PC-9 (cell line): ENCODE measurements at regions not wholly inside any gene's neighbourhood (a gene's known extent, or its start where the extent isn't known, plus 50 kb on each side); places are given as distances from the start of the nearest gene placed in this dataset.

Source experiments
- BruUV-seq: library from RNA; stranded (reverse); fragments of 400-500 nt; replicated peaks from 2 replicates; lab custom pipeline; 2021; lab: Mats Ljungman, UMichigan
- CTCF ChIA-PET: fragments of 300-600 bp; sonication (Branson Sonifier 250); formaldehyde crosslinking; loops from one replicate; lab custom pipeline; 2022; ENCODE audit warnings: antibody characterized with exemption; lab: Charles Lee
- POLR2A ChIA-PET: fragments of 300-600 bp; sonication (Branson Sonifier 250); formaldehyde crosslinking; loops from one replicate; lab custom pipeline; 2022; ENCODE audit warnings: antibody characterized with exemption; ENCODE audit not compliant: unreplicated experiment; lab: Charles Lee
- DNase-seq, 2 experiments: peaks; one replicate each; pipeline versions ENCODE4 v3.0.0 to v3.0.0-alpha.2; 2015 to 2022; ENCODE audit warnings: mixed read lengths in 1 of 2
- H2AFZ ChIP-seq: fragments of 200-600 bp; sonication (generic); 2 replicates; pipeline ENCODE4 v1.8.1; 2017; ENCODE audit warnings: antibody characterized with exemption
- H3F3A ChIP-seq: fragments of 200-600 bp; sonication (generic); 2 replicates; pipeline ENCODE4 v1.8.1; 2017; ENCODE audit warnings: antibody characterized with exemption, mild to moderate bottlenecking, low read depth; ENCODE audit not compliant: insufficient read depth
- H3K27ac ChIP-seq: fragments of 200-600 bp; sonication (generic); 2 replicates; pipeline ENCODE4 v1.6.1; 2016; ENCODE audit warnings: mixed run types
- H3K27me3 ChIP-seq: fragments of 200-600 bp; sonication (generic); 2 replicates; pipeline ENCODE4 v1.6.1; 2016; ENCODE audit warnings: low read depth, mixed run types; ENCODE audit not compliant: insufficient read depth
- H3K36me3 ChIP-seq: fragments of 200-600 bp; sonication (generic); 2 replicates; pipeline ENCODE4 v1.6.1; 2016; ENCODE audit warnings: low read depth, mixed run types
- H3K4me1 ChIP-seq: fragments of 200-600 bp; sonication (generic); replicated peaks from 2 replicates; pipeline ENCODE4 v1.6.1; 2016; ENCODE audit warnings: mixed run types; ENCODE audit not compliant: insufficient read depth
- H3K4me2 ChIP-seq: fragments of 200-600 bp; sonication (generic); 2 replicates; pipeline ENCODE4 v1.6.1; 2017; ENCODE audit warnings: mixed run types
- H3K4me3 ChIP-seq: fragments of 200-600 bp; sonication (generic); 2 replicates; pipeline ENCODE4 v1.6.1; 2016; ENCODE audit warnings: mixed run types
- H3K79me2 ChIP-seq: fragments of 200-600 bp; sonication (generic); 2 replicates; pipeline ENCODE4 v1.6.1; 2017; ENCODE audit warnings: low read depth, mixed run types
- H3K9me2 ChIP-seq: fragments of 200-600 bp; sonication (generic); 2 replicates; pipeline ENCODE4 v1.8.1; 2017; ENCODE audit warnings: mild to moderate bottlenecking; ENCODE audit not compliant: insufficient read depth
- H3K9me3 ChIP-seq: fragments of 200-600 bp; sonication (generic); 2 replicates; pipeline ENCODE4 v1.8.1; 2016; ENCODE audit warnings: low read depth; ENCODE audit not compliant: insufficient read depth
- H4K20me1 ChIP-seq: fragments of 200-600 bp; sonication (generic); 2 replicates; pipeline ENCODE4 v1.8.1; 2017; ENCODE audit not compliant: insufficient read depth
- EZH2 ChIP-seq: fragments of 200-600 bp; sonication (generic); IDR thresholded peaks from 2 replicates; pipeline ENCODE4 v1.8.0; 2017; ENCODE audit warnings: antibody characterized with exemption, low read depth
- intact Hi-C: fragments of 100-400 bp; cut with micrococcal nuclease; formaldehyde crosslinking; loops from one replicate; pipeline ENCODE4 v1.10.0; 2022; ENCODE audit not compliant: unreplicated experiment
- TF ChIP-seq, protein P1 (sequence below): fragments of 200-600 bp; sonication (generic); conservative IDR thresholded peaks from 2 replicates; pipeline ENCODE4 v1.6.1; 2017; ENCODE audit warnings: mixed run types, antibody characterized with exemption, mild to moderate bottlenecking, moderate library complexity

DNA sequence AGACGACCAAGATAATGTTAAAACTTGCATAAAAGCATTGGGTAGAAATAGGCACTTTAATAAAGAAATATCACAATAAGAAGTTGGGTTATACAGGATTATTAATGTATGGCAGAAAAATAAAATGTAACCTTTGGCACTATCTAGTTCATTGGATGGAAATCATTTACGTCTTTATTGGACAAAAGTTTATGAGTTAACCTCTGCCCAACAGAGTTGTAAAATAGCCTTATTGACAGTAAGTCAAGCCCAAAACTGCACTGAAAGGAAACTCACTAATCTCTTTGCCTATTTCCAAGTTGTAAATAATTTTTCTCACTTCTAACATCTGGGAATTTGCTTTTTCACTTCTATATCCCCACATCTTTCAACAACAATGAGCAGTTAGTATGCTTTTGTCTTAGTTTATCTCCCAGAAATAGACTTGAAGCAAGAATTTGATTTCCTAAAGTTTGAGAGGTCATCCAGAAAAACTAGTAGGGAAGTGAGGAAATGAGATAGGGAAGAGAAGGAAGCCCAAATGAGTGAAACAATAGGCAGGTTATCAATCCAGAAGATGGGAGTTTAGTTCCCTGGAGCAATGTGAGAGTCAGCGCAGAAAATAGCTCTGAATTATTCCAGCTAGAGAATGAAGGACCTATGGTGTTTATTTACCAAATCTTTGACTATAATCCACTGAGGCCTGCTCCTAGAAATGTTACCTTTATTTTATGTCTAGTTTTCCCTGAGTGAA, 434.8 kb downstream of the CCER1 start:
- no peak overlapping the region for H3K4me3 ChIP-seq
- H4K20me1 ChIP-seq = no peaks in the 10 kb centered on the region
- no peak for TF ChIP-seq EZH2
- TF ChIP-seq, protein P1, sequence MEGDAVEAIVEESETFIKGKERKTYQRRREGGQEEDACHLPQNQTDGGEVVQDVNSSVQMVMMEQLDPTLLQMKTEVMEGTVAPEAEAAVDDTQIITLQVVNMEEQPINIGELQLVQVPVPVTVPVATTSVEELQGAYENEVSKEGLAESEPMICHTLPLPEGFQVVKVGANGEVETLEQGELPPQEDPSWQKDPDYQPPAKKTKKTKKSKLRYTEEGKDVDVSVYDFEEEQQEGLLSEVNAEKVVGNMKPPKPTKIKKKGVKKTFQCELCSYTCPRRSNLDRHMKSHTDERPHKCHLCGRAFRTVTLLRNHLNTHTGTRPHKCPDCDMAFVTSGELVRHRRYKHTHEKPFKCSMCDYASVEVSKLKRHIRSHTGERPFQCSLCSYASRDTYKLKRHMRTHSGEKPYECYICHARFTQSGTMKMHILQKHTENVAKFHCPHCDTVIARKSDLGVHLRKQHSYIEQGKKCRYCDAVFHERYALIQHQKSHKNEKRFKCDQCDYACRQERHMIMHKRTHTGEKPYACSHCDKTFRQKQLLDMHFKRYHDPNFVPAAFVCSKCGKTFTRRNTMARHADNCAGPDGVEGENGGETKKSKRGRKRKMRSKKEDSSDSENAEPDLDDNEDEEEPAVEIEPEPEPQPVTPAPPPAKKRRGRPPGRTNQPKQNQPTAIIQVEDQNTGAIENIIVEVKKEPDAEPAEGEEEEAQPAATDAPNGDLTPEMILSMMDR = no peak
- H2AFZ ChIP-seq = no peak overlapping the region
- peaks cover 3% of the 10 kb centered on the region; the same call in 1 of the 2 replicates for H3F3A ChIP-seq
- ChIA-PET POLR2A (no interaction called here), CTCF (no interaction called here)
- no peak overlapping the region for H3K27ac ChIP-seq
- no peaks in the 10 kb centered on the region for H3K9me3 ChIP-seq
- no peak for DNase-seq
- H3K79me2 ChIP-seq = no peaks in the 10 kb centered on the region
- no peaks in the 10 kb centered on the region for H3K27me3 ChIP-seq
- BruUV-seq = no TSS peak
- peaks cover 11% of the 10 kb centered on the region for H3K4me1 ChIP-seq
- no peaks in the 10 kb centered on the region for H3K9me2 ChIP-seq
- H3K4me2 ChIP-seq = no peak overlapping the region
- H3K36me3 ChIP-seq = no peaks in the 10 kb centered on the region
- intact Hi-C loops = no loop called here

GRCh38 chr12:90519285-90519684, 435.7 kb downstream of the CCER1 start:
- intact Hi-C loops = no loop called here
- no peaks in the 10 kb centered on the region for H3K36me3 ChIP-seq
- H4K20me1 ChIP-seq = no peaks in the 10 kb centered on the region
- no peaks in the 10 kb centered on the region for H3K9me2 ChIP-seq
- H3K9me3 ChIP-seq = no peaks in the 10 kb centered on the region
- H3K79me2 ChIP-seq = no peaks in the 10 kb centered on the region
- ChIA-PET POLR2A (no interaction called here), CTCF (no interaction called here)
- no peak for DNase-seq
- H3K4me2 ChIP-seq = no peak overlapping the region
- H3F3A ChIP-seq = peaks cover 3% of the 10 kb centered on the region; the same call in 1 of the 2 replicates
- TF ChIP-seq, protein P1 = no peak
- TF ChIP-seq EZH2 = no peak
- H3K27me3 ChIP-seq = no peaks in the 10 kb centered on the region
- H3K4me3 ChIP-seq = no peak overlapping the region
- no TSS peak for BruUV-seq
- H2AFZ ChIP-seq = no peak overlapping the region; the same call in 1 of the 2 replicates
- peaks cover 13% of the 10 kb centered on the region for H3K4me1 ChIP-seq
- no peak overlapping the region for H3K27ac ChIP-seq

GRCh38 chr12:90515199-90516175, 439.5 kb downstream of the CCER1 start:
- H3K9me3 ChIP-seq = no peaks in the 10 kb centered on the region
- no peaks in the 10 kb centered on the region for H3K36me3 ChIP-seq
- H2AFZ ChIP-seq = peak overlapping the region; percentile 54
- peaks cover 13% of the 10 kb centered on the region for H3K4me1 ChIP-seq
- H3K4me3 ChIP-seq = peak overlapping the region; percentile 19; the same call in 1 of the 2 replicates
- H3K27ac ChIP-seq = no peak overlapping the region
- H3F3A ChIP-seq = peaks cover 3% of the 10 kb centered on the region; the same call in 1 of the 2 replicates
- TF ChIP-seq, protein P1 = no peak
- TF ChIP-seq EZH2 = no peak
- peak overlapping the region; percentile 37; the same call in 1 of the 2 replicates for H3K4me2 ChIP-seq
- no peak for DNase-seq
- no peaks in the 10 kb centered on the region for H3K79me2 ChIP-seq
- no peaks in the 10 kb centered on the region for H4K20me1 ChIP-seq
- POLR2A ChIA-PET = interaction anchor here (0.7 kb wide), 1 partner anchor 1278 kb away, joined by 3 read pairs; no protein-coding TSS in a partner anchor
- intact Hi-C loops = no loop called here
- no peaks in the 10 kb centered on the region for H3K27me3 ChIP-seq
- no TSS peak for BruUV-seq
- no peaks in the 10 kb centered on the region for H3K9me2 ChIP-seq
- CTCF ChIA-PET = no interaction called here
